HEK293T (cell line): ENCODE measurements at regions not wholly inside any gene's neighbourhood (a gene's known extent, or its start where the extent isn't known, plus 50 kb on each side); places are given as distances from the start of the nearest gene placed in this dataset.

Experiments
- ARNT ChIP-seq: fragments of 450-650 bp; IDR thresholded peaks from 2 replicates; pipeline ENCODE4 v1.6.1; 2017; ENCODE audit warnings: mild to moderate bottlenecking
- BHLHE40 ChIP-seq: fragments of 450-650 bp; IDR thresholded peaks from 2 replicates; pipeline ENCODE4 v1.6.1; 2016; ENCODE audit warnings: mild to moderate bottlenecking, moderate library complexity, borderline replicate concordance
- CTBP1 ChIP-seq: fragments of 450-650 bp; IDR thresholded peaks from 2 replicates; pipeline ENCODE4 v1.6.1; 2016; ENCODE audit warnings: borderline replicate concordance
- ELF4 ChIP-seq: fragments of 450-650 bp; IDR thresholded peaks from 2 replicates; pipeline ENCODE4 v1.6.1; 2017; ENCODE audit warnings: antibody characterized with exemption
- HDGF ChIP-seq: fragments of 450-650 bp; IDR thresholded peaks from 2 replicates; pipeline ENCODE4 v1.6.1; 2017; ENCODE audit warnings: antibody characterized with exemption, borderline replicate concordance
- NFRKB ChIP-seq: fragments of 450-650 bp; IDR thresholded peaks from 2 replicates; pipeline ENCODE4 v1.6.1; 2016; ENCODE audit warnings: mild to moderate bottlenecking, moderate library complexity
- SP1 ChIP-seq: fragments of 450-650 bp; IDR thresholded peaks from 2 replicates; pipeline ENCODE4 v1.6.1; 2017
- TARDBP ChIP-seq: fragments of 450-650 bp; IDR thresholded peaks from 2 replicates; pipeline ENCODE4 v1.6.1; 2016
- ZNF384 ChIP-seq: fragments of 450-650 bp; IDR thresholded peaks from 2 replicates; pipeline ENCODE4 v1.6.1; 2016
- TF ChIP-seq, protein P1 (sequence below): fragments of 450-650 bp; IDR thresholded peaks from 2 replicates; pipeline ENCODE4 v1.6.1; 2016

- TF ChIP-seq NFRKB (no peak), ZNF384 (no peak), BHLHE40 (no peak), SP1 (no peak), ARNT (no peak), HDGF (no peak), CTBP1 (no peak), ELF4 (no peak), TARDBP (no peak)
- TF ChIP-seq, protein P1, sequence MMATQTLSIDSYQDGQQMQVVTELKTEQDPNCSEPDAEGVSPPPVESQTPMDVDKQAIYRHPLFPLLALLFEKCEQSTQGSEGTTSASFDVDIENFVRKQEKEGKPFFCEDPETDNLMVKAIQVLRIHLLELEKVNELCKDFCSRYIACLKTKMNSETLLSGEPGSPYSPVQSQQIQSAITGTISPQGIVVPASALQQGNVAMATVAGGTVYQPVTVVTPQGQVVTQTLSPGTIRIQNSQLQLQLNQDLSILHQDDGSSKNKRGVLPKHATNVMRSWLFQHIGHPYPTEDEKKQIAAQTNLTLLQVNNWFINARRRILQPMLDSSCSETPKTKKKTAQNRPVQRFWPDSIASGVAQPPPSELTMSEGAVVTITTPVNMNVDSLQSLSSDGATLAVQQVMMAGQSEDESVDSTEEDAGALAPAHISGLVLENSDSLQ: no peak
Measured at GRCh38 chr5:5612096-5612495, 189.6 kb downstream of the ICE1 start.
